ENCODE measurements at regions not wholly inside any gene's neighbourhood (a gene's known extent, or its start where the extent isn't known, plus 50 kb on each side); places are given as distances from the start of the nearest gene placed in this dataset.

DNA sequence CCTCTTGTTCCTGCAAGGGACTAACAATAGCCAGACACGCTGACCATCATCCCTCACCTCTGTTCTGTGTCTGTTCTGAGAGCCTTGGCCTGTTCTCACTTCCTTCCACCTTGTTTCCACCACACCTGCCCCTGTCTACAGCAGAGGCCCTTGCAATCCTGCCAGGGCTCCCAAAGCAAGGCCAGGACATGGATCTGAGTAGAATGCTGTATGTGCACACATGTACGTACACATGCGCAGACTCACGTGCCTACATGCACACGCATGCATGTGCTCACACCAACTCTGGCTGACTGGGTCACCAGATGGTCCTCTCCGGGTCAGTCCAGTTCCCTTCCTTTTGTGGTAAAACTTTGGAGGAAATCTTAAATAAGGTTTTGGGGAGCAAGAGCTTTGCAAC lies 133.0 kb upstream of the C14orf180 start:
- no peak for TF ChIP-seq CTCF (IDR thresholded peaks at IDR 0.05; ENCODE audit: borderline replicate concordance, extremely low read depth, low read length, poor library complexity, severe bottlenecking)
- no peak for TF ChIP-seq EZH2 (IDR thresholded peaks at IDR 0.05; ENCODE audit: borderline replicate concordance, low read depth, low read length, severe bottlenecking)
